ENCODE measurements at regions not wholly inside any gene's neighbourhood (a gene's known extent, or its start where the extent isn't known, plus 50 kb on each side); places are given as distances from the start of the nearest gene placed in this dataset.

DNA sequence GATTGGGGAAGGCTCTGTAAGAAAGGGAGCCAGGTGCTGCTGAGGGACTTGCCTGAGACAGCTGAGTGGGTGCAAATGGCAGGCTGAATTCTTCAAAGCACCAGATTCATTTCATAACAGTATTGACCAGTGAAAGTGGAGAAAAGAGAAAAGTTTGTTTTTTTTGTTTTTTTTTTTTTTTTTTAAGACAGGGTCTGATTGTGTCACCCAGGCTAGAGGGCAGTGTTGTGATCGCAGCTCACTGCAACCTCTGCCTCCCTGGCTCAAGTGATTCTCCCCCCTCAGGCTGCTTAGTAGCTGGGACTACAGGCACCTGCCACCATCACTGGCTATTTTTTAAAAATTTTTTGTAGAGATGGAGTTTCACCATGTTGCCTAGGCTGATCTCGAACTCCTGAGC is 494.0 kb downstream of the MIAT start:
- H3K23me2 ChIP-seq (ENCODE audit: low read depth, low read length) = no peaks in the 10 kb centered on the region
- FAIRE-seq (no peak), DNase-seq (ENCODE audit: low read depth in 1 of 2, low spot score in 2 of 2) (no peak)
- H4K5ac ChIP-seq (ENCODE audit: insufficient read length, low read depth, low read length) = no peak overlapping the region
- H2BK20ac ChIP-seq (ENCODE audit: low read length) = no peak overlapping the region
- no peak overlapping the region for H2AK5ac ChIP-seq (ENCODE audit: low read depth, low read length)
- CTCF ChIA-PET (ENCODE audit: partially characterized antibody) = interaction anchor here (0.6 to 2.7 kb wide), 22 partner anchors 8 to 1917 kb away, joined by 3 to 13 read pairs (median 4); no protein-coding TSS in a partner anchor
- H3K4ac ChIP-seq (replicated peaks; ENCODE audit: insufficient read length, low read depth, low read length) = no peak overlapping the region
- H3K79me1 ChIP-seq (ENCODE audit: low read depth, low read length) = no peaks in the 10 kb centered on the region
- peaks cover 0 to 2% of the 10 kb centered on the region in 2 experiments; a peak in 1 of 4 replicates for H3K9me3 ChIP-seq (ENCODE audit: insufficient read depth in 2 of 2, low read depth in 1 of 2, low read length in 1 of 2)
- H4K20me1 ChIP-seq (replicated peaks in 1 of 2; ENCODE audit: control insufficient read depth in 1 of 2, insufficient read depth in 2 of 2, low read length in 2 of 2) = no peaks in the 10 kb centered on the region
- H3K27me3 ChIP-seq (replicated peaks in 1 of 4; ENCODE audit: control insufficient read depth in 3 of 4, extremely low read depth in 1 of 4, insufficient read depth in 3 of 4, low read length in 3 of 4) = no peaks in the 10 kb centered on the region
- no peaks in the 10 kb centered on the region; a peak in 1 of 7 replicates for H3K4me1 ChIP-seq (replicated peaks in 1 of 4; ENCODE audit: control insufficient read depth in 3 of 4, insufficient read depth in 4 of 4, low read length in 3 of 4)
- POLR2A ChIA-PET (ENCODE audit: partially characterized antibody) = interaction anchor here (0.7 to 1.2 kb wide), 2 partner anchors 15 to 496 kb away, joined by 3 read pairs; no protein-coding TSS in a partner anchor
- no peak overlapping the region for H3K18ac ChIP-seq (ENCODE audit: extremely low read depth, low read length)
- no peak overlapping the region for H3K9ac ChIP-seq (replicated peaks in 1 of 4; ENCODE audit: extremely low read depth in 1 of 4, low read depth in 3 of 4, low read length in 3 of 4)
- H3K4me3 ChIP-seq (ENCODE audit: extremely low read depth in 1 of 4, insufficient read depth in 2 of 4, low read depth in 3 of 4, low read length in 4 of 4) = no peak overlapping the region
- 0 out of 2 replicates have a peak overlapping the region, but pooled peaks have one; percentile 3 for H2BK12ac ChIP-seq (ENCODE audit: low read depth, low read length)
- no peak overlapping the region for H2BK120ac ChIP-seq (replicated peaks; ENCODE audit: low read depth, low read length)
- H3K27ac ChIP-seq (ENCODE audit: low read depth, low read length) = no peak overlapping the region
- no peak overlapping the region for H3K14ac ChIP-seq (ENCODE audit: insufficient read length)
- H4K91ac ChIP-seq (replicated peaks; ENCODE audit: insufficient read length, low read length) = no peak overlapping the region
- no peak for TF ChIP-seq TEAD4 (IDR thresholded peaks at IDR 0.05; ENCODE audit: low read depth, low read length)
- peak; percentile 33 to 43 (median 39) for TF ChIP-seq CTCF (IDR thresholded peaks at IDR 0.05; ENCODE audit: control extremely low read depth in 1 of 3, insufficient read depth in 1 of 3, low read depth in 1 of 3, low read length in 3 of 3)
- no peak for TF ChIP-seq POU5F1 (IDR thresholded peaks at IDR 0.05; ENCODE audit: low read depth, low read length)
- no peak for TF ChIP-seq RBBP5 (IDR thresholded peaks at IDR 0.05; ENCODE audit: borderline replicate concordance, low read depth, low read length)
- peak; percentile 30 to 52; a peak in 3 of 4 replicates for TF ChIP-seq RAD21 (IDR thresholded peaks at IDR 0.05 in 1 of 2, conservative IDR thresholded peaks at IDR 0.05 in 1 of 2; ENCODE audit: low read depth in 2 of 2, low read length in 2 of 2)
- H3K4me2 ChIP-seq (ENCODE audit: insufficient read depth in 1 of 2, low read depth in 2 of 2, low read length in 2 of 2) = no peak overlapping the region
- no peak overlapping the region for H3K23ac ChIP-seq (ENCODE audit: insufficient read length)
- H3K79me2 ChIP-seq (ENCODE audit: control insufficient read depth in 1 of 2, insufficient read depth in 2 of 2, low read length in 2 of 2) = no peaks in the 10 kb centered on the region
- H2AFZ ChIP-seq (ENCODE audit: low read length) = no peak overlapping the region
- H2BK15ac ChIP-seq (ENCODE audit: low read length) = no peak overlapping the region
- H4K8ac ChIP-seq (ENCODE audit: extremely low read depth, insufficient read depth, low read length) = no peak overlapping the region
- no peak overlapping the region for H3K56ac ChIP-seq (replicated peaks; ENCODE audit: insufficient read length, low read depth, low read length)
- WGBS, 2 experiments (ENCODE audit: extremely low coverage in 1 of 2, insufficient coverage in 1 of 2, insufficient read length in 1 of 2, insufficient replicate concordance in 2 of 2, low coverage in 1 of 2, low lambda C conversion rate in 2 of 2, missing lambda C conversion rate in 1 of 2) = 68% methylated on average over 2 of the region's 2 CpGs; no CpG with 5 or more reads in 1 of the 2 experiments
- no peaks in the 10 kb centered on the region for H3K36me3 ChIP-seq (ENCODE audit: control insufficient read depth in 2 of 4, insufficient read depth in 4 of 4, low read length in 3 of 4)
- no peak overlapping the region for H2BK5ac ChIP-seq (ENCODE audit: low read depth, low read length)

All from H1 (cell line).